ENCODE measurements at regions not wholly inside any gene's neighbourhood (a gene's known extent, or its start where the extent isn't known, plus 50 kb on each side); places are given as distances from the start of the nearest gene placed in this dataset.

- Histone ChIP-seq H3K4me1 (ENCODE audit: insufficient read depth, low read length) (no peaks in the 10 kb centered on the region), H3K79me2 (ENCODE audit: insufficient read depth, low read length) (no peaks in the 10 kb centered on the region), H3K4me3 (replicated peaks in 1 of 3; ENCODE audit: insufficient read depth in 1 of 3, low read depth in 2 of 3, low read length in 3 of 3) (no peak overlapping the region), H2AFZ (ENCODE audit: low read length) (no peak overlapping the region), H3K36me3 (replicated peaks in 1 of 2; ENCODE audit: control insufficient read depth in 1 of 2, insufficient read depth in 2 of 2, low read length in 2 of 2) (no peaks in the 10 kb centered on the region), H4K20me1 (ENCODE audit: insufficient read depth, low read length) (no peaks in the 10 kb centered on the region), H3K9ac (ENCODE audit: insufficient read depth, low read depth, low read length) (no peak overlapping the region), H3K4me2 (ENCODE audit: low read depth, low read length) (no peak overlapping the region), H3K27me3 (ENCODE audit: control insufficient read depth in 1 of 2, insufficient read depth in 2 of 2, low read length in 2 of 2) (no peaks in the 10 kb centered on the region; a peak in 2 of 5 replicates), H3K27ac (ENCODE audit: extremely low read length, insufficient read depth, low read length) (no peak overlapping the region), H3K9me3 (ENCODE audit: low read length) (no peaks in the 10 kb centered on the region)
- ChIA-PET CTCF (ENCODE audit: low intra/inter-chr PET ratio, low total read pairs) (no interaction called here), POLR2A (no interaction called here)
- no peak for TF ChIP-seq SALL1 (CRISPR knock-in tag; IDR thresholded peaks at IDR 0.05)
- no peak for TF ChIP-seq HNF1A (IDR thresholded peaks at IDR 0.05; ENCODE audit: low read depth)
- no peak for TF ChIP-seq HNF1A (CRISPR knock-in tag; IDR thresholded peaks at IDR 0.05; ENCODE audit: borderline replicate concordance)
- no peak for TF ChIP-seq GATAD1 (CRISPR knock-in tag; IDR thresholded peaks at IDR 0.05)
- peak; percentile 54; the same call in 1 of the 2 replicates for TF ChIP-seq ZNF652 (CRISPR knock-in tag; IDR thresholded peaks at IDR 0.05; ENCODE audit: borderline replicate concordance, low read depth)
- TF ChIP-seq SP1 (IDR thresholded peaks at IDR 0.05) = no peak
- TF ChIP-seq SP1 (CRISPR knock-in tag; IDR thresholded peaks at IDR 0.05) = no peak
- no peak for TF ChIP-seq IRF1 (CRISPR knock-in tag; IDR thresholded peaks at IDR 0.05; ENCODE audit: low read depth)
- TF ChIP-seq NFE2 (CRISPR knock-in tag; IDR thresholded peaks at IDR 0.05) = no peak
- no peak for TF ChIP-seq MNT (IDR thresholded peaks at IDR 0.05)
- 9% methylated on average over 3 of the region's 3 CpGs for WGBS (ENCODE audit: low lambda C conversion rate)
- BruUV-seq (replicated peaks) = no TSS peak
- ATAC-seq (no peak), DNase-seq (ENCODE audit: low spot score) (no peak), FAIRE-seq (no peak)
- in situ Hi-C loops (cut with HindIII; ENCODE audit: extremely low pct_ligation_motif_present, low pct_unique_long_range_greater_than_20kb) (no loop called here), intact Hi-C loops (cut with micrococcal nuclease; ENCODE audit: unreplicated experiment) (no loop called here)
Measured at GRCh38 chr3:64355401-64355807, 130.1 kb upstream of the PRICKLE2 start.

Measured in HepG2 (cell line).